ENCODE measurements at regions not wholly inside any gene's neighbourhood (a gene's known extent, or its start where the extent isn't known, plus 50 kb on each side); places are given as distances from the start of the nearest gene placed in this dataset.

- DNase-seq (ENCODE audit: low read depth in 1 of 2, low spot score in 1 of 2), result no peak
- TF ChIP-seq GABPA (IDR thresholded peaks at IDR 0.05; ENCODE audit: low read depth) (no peak), SPI1 (IDR thresholded peaks at IDR 0.05; ENCODE audit: borderline replicate concordance, low read depth) (no peak), CTCF (IDR thresholded peaks at IDR 0.05; ENCODE audit: insufficient read depth, low read length) (no peak), REST (IDR thresholded peaks at IDR 0.05; ENCODE audit: insufficient replicate concordance, low read depth) (no peak), POLR2AphosphoS5 (IDR thresholded peaks at IDR 0.05; ENCODE audit: low read depth) (no peak)
- H3K27me3 ChIP-seq (ENCODE audit: insufficient read depth, poor library complexity, severe bottlenecking), result no peaks in the 10 kb centered on the region
Measured at GRCh38 chr21:35971824-35972223, 88.5 kb downstream of the SETD4 start.

GRCh38 chr21:35969281-35969680 is 91.0 kb downstream of the SETD4 start:
- Histone ChIP-seq H3K4me3 (replicated peaks; ENCODE audit: insufficient read depth, low read length) (no peak overlapping the region), H3K27me3 (ENCODE audit: insufficient read depth, poor library complexity, severe bottlenecking) (no peaks in the 10 kb centered on the region), H3K27ac (replicated peaks) (no peak overlapping the region)
- no peak for TF ChIP-seq POLR2AphosphoS5 (IDR thresholded peaks at IDR 0.05; ENCODE audit: low read depth)
- no peak for TF ChIP-seq SPI1 (IDR thresholded peaks at IDR 0.05; ENCODE audit: borderline replicate concordance, low read depth)
- TF ChIP-seq REST (IDR thresholded peaks at IDR 0.05; ENCODE audit: insufficient replicate concordance, low read depth), result no peak
- TF ChIP-seq GABPA (IDR thresholded peaks at IDR 0.05; ENCODE audit: low read depth), result no peak
- no peak for DNase-seq (ENCODE audit: low read depth in 1 of 2, low spot score in 1 of 2)

More at GRCh38 chr21:35971824-35972223, 88.5 kb downstream of the SETD4 start:
- H3K4me3 ChIP-seq (replicated peaks; ENCODE audit: insufficient read depth, low read length), result no peak overlapping the region
- H3K27ac ChIP-seq (replicated peaks), result no peak overlapping the region

GRCh38 chr21:35968564-35968963 is 91.8 kb downstream of the SETD4 start:
- Histone ChIP-seq H3K27me3 (ENCODE audit: insufficient read depth, poor library complexity, severe bottlenecking) (no peaks in the 10 kb centered on the region), H3K27ac (replicated peaks) (no peak overlapping the region), H3K4me3 (replicated peaks; ENCODE audit: insufficient read depth, low read length) (no peak overlapping the region)
- no peak for DNase-seq (ENCODE audit: low read depth in 1 of 2, low spot score in 1 of 2)
- TF ChIP-seq REST (IDR thresholded peaks at IDR 0.05; ENCODE audit: insufficient replicate concordance, low read depth), result no peak
- no peak for TF ChIP-seq POLR2AphosphoS5 (IDR thresholded peaks at IDR 0.05; ENCODE audit: low read depth)
- no peak for TF ChIP-seq SPI1 (IDR thresholded peaks at IDR 0.05; ENCODE audit: borderline replicate concordance, low read depth)
- TF ChIP-seq CTCF (IDR thresholded peaks at IDR 0.05; ENCODE audit: insufficient read depth, low read length), result no peak
- no peak for TF ChIP-seq GABPA (IDR thresholded peaks at IDR 0.05; ENCODE audit: low read depth)

Data from HL-60 (cell line).